ENCODE measurements at regions not wholly inside any gene's neighbourhood (a gene's known extent, or its start where the extent isn't known, plus 50 kb on each side); places are given as distances from the start of the nearest gene placed in this dataset.

- no peak overlapping the region for H3K4me2 ChIP-seq (ENCODE audit: low read depth, low read length)
- CTCF ChIA-PET (ENCODE audit: low intra/inter-chr PET ratio, low total read pairs), result no interaction called here
- no peaks in the 10 kb centered on the region for H3K36me3 ChIP-seq (replicated peaks in 1 of 2; ENCODE audit: control insufficient read depth in 1 of 2, insufficient read depth in 2 of 2, low read length in 2 of 2)
- 0% methylated on average over 2 of the region's 2 CpGs for WGBS (ENCODE audit: low lambda C conversion rate)
- no peak overlapping the region for H3K27ac ChIP-seq (ENCODE audit: extremely low read length, insufficient read depth, low read length)
- no peak overlapping the region for H3K4me3 ChIP-seq (replicated peaks in 1 of 3; ENCODE audit: insufficient read depth in 1 of 3, low read depth in 2 of 3, low read length in 3 of 3)
- H3K27me3 ChIP-seq (ENCODE audit: control insufficient read depth in 1 of 2, insufficient read depth in 2 of 2, low read length in 2 of 2), result no peaks in the 10 kb centered on the region
- BruUV-seq (replicated peaks), result no TSS peak
- no peak overlapping the region for H2AFZ ChIP-seq (ENCODE audit: low read length)
- H3K4me1 ChIP-seq (ENCODE audit: insufficient read depth, low read length), result no peaks in the 10 kb centered on the region
- no peaks in the 10 kb centered on the region for H3K79me2 ChIP-seq (ENCODE audit: insufficient read depth, low read length)
- no peak overlapping the region for H3K9ac ChIP-seq (ENCODE audit: insufficient read depth, low read depth, low read length)
- ATAC-seq (no peak), FAIRE-seq (no peak), DNase-seq (ENCODE audit: low spot score) (no peak)
- H3K9me3 ChIP-seq (ENCODE audit: low read length), result no peaks in the 10 kb centered on the region
- intact Hi-C loops (cut with micrococcal nuclease; ENCODE audit: unreplicated experiment), result no loop called here
- TF ChIP-seq ZNF678 (CRISPR knock-in tag; IDR thresholded peaks at IDR 0.05) (no peak), GTF3A (CRISPR knock-in tag; conservative IDR thresholded peaks at IDR 0.05) (no peak), TRIM24 (CRISPR knock-in tag; IDR thresholded peaks at IDR 0.05) (no peak), ZNF354B (CRISPR knock-in tag; IDR thresholded peaks at IDR 0.05) (no peak), ZUFSP (CRISPR knock-in tag; IDR thresholded peaks at IDR 0.05; ENCODE audit: borderline replicate concordance) (no peak), ZNF18 (CRISPR knock-in tag; IDR thresholded peaks at IDR 0.05; ENCODE audit: insufficient replicate concordance) (no peak), ZC3H4 (CRISPR knock-in tag; IDR thresholded peaks at IDR 0.05; ENCODE audit: borderline replicate concordance) (no peak), ZNF713 (CRISPR knock-in tag; IDR thresholded peaks at IDR 0.05) (no peak), GLI4 (CRISPR knock-in tag; IDR thresholded peaks at IDR 0.05; ENCODE audit: borderline replicate concordance) (no peak)
- in situ Hi-C loops (cut with HindIII; ENCODE audit: extremely low pct_ligation_motif_present, low pct_unique_long_range_greater_than_20kb), result loop anchor here (5.0 kb wide), 1 partner anchor 456 kb away; no protein-coding TSS in a partner anchor
- H4K20me1 ChIP-seq (ENCODE audit: insufficient read depth, low read length), result no peaks in the 10 kb centered on the region
- POLR2A ChIA-PET, result no interaction called here
Measured at GRCh38 chr7:81501220-81501619, 268.6 kb downstream of the HGF start.

Data from HepG2 (cell line).